ENCODE measurements at regions not wholly inside any gene's neighbourhood (a gene's known extent, or its start where the extent isn't known, plus 50 kb on each side); places are given as distances from the start of the nearest gene placed in this dataset.
"Not testable (repeated sequence)": the region's sequence is repeated elsewhere in the genome, so short reads cannot be mapped to it uniquely, and the experiment has no call there.

- DNase-seq: no peak
- intact Hi-C loops (cut with DNase I): no loop called here
Measured at GRCh38 chr5:23703940-23704855, 196.8 kb downstream of the PRDM9 start.

GRCh38 chr5:23717486-23717885 is 210.1 kb downstream of the PRDM9 start:
- intact Hi-C loops (cut with DNase I): no loop called here
- DNase-seq: no peak

GRCh38 chr5:23718564-23718963 is 211.2 kb downstream of the PRDM9 start:
- intact Hi-C loops (cut with DNase I): no loop called here
- DNase-seq: no peak

- no peak for DNase-seq
- intact Hi-C loops (cut with DNase I): no loop called here
Measured at GRCh38 chr5:23721336-23721735, 213.9 kb downstream of the PRDM9 start.

- intact Hi-C loops (cut with DNase I): no loop called here
- DNase-seq: no peak
Measured at GRCh38 chr5:23727271-23727670, 219.9 kb downstream of the PRDM9 start.

- intact Hi-C loops (cut with DNase I): no loop called here
- DNase-seq: no peak
Measured at GRCh38 chr5:23730023-23730422, 222.6 kb downstream of the PRDM9 start.

GRCh38 chr5:23740029-23740428 is 232.6 kb downstream of the PRDM9 start:
- intact Hi-C loops (cut with DNase I): no loop called here
- no peak for DNase-seq

GRCh38 chr5:23742701-23743100 is 235.3 kb downstream of the PRDM9 start:
- intact Hi-C loops (cut with DNase I): no loop called here
- DNase-seq: no peak

- no peak for DNase-seq
- intact Hi-C loops (cut with DNase I): no loop called here
Measured at GRCh38 chr5:23755906-23756305, 248.5 kb downstream of the PRDM9 start.

- intact Hi-C loops (cut with DNase I): no loop called here
- DNase-seq: no peak
Measured at GRCh38 chr5:23756779-23757178, 249.4 kb downstream of the PRDM9 start.

- DNase-seq: no peak
- intact Hi-C loops (cut with DNase I): no loop called here
Measured at GRCh38 chr5:23763170-23763569, 255.8 kb downstream of the PRDM9 start.

GRCh38 chr5:23776684-23777083 is 269.3 kb downstream of the PRDM9 start:
- intact Hi-C loops (cut with DNase I): no loop called here
- DNase-seq: no peak

GRCh38 chr5:23800307-23800706 is 292.9 kb downstream of the PRDM9 start:
- intact Hi-C loops (cut with DNase I); DNase-seq: not testable (repeated sequence)

GRCh38 chr5:23820765-23821471 is 313.5 kb downstream of the PRDM9 start:
- peak in 2 of 42 donors; percentile 12 to 16 for DNase-seq
- intact Hi-C loops (cut with DNase I): no loop called here

GRCh38 chr5:23823521-23823920 is 316.1 kb downstream of the PRDM9 start:
- intact Hi-C loops (cut with DNase I): no loop called here
- DNase-seq: no peak

GRCh38 chr5:23825196-23825595 is 317.8 kb downstream of the PRDM9 start:
- intact Hi-C loops (cut with DNase I): no loop called here
- DNase-seq: no peak

GRCh38 chr5:23840083-23840482 is 332.7 kb downstream of the PRDM9 start:
- DNase-seq: no peak
- intact Hi-C loops (cut with DNase I): no loop called here

- intact Hi-C loops (cut with DNase I): no loop called here
- DNase-seq: no peak
Measured at GRCh38 chr5:23864786-23865185, 357.4 kb downstream of the PRDM9 start.

- intact Hi-C loops (cut with DNase I): no loop called here
- no peak for DNase-seq
Measured at GRCh38 chr5:23877847-23878246, 370.4 kb downstream of the PRDM9 start.

GRCh38 chr5:23884405-23885031 is 377.1 kb downstream of the PRDM9 start:
- intact Hi-C loops (cut with DNase I): no loop called here
- no peak for DNase-seq
